H7 (cell line): ENCODE measurements at regions not wholly inside any gene's neighbourhood (a gene's known extent, or its start where the extent isn't known, plus 50 kb on each side); places are given as distances from the start of the nearest gene placed in this dataset.

Experiments used
- DNase-seq: peaks from one replicate; pipeline ENCODE4 v3.0.0; 2012
- H3K27me3 ChIP-seq: 2 replicates; pipeline ENCODE4 v1.6.0; 2011; ENCODE audit warnings: mild to moderate bottlenecking, low read length; ENCODE audit not compliant: control insufficient read depth, insufficient read depth
- H3K36me3 ChIP-seq: replicated peaks from 2 replicates; pipeline ENCODE4 v1.5.1; 2011; ENCODE audit warnings: low read length; ENCODE audit not compliant: control insufficient read depth, insufficient read depth
- H3K4me3 ChIP-seq: 2 replicates; pipeline ENCODE4 v1.5.1; 2011; ENCODE audit warnings: low read depth, mild to moderate bottlenecking, control low read depth, low read length, moderate library complexity; ENCODE audit not compliant: insufficient read depth

- no peaks in the 10 kb centered on the region for H3K27me3 ChIP-seq
- H3K4me3 ChIP-seq, result no peak overlapping the region
- DNase-seq, result no peak
- H3K36me3 ChIP-seq, result no peaks in the 10 kb centered on the region
These were observed 329.5 kb upstream of the KHDRBS2 start for GRCh38 chr6:62615366-62616015.

GRCh38 chr6:62614442-62614841 is 328.4 kb upstream of the KHDRBS2 start:
- no peaks in the 10 kb centered on the region for H3K27me3 ChIP-seq
- DNase-seq, result no peak
- H3K36me3 ChIP-seq, result no peaks in the 10 kb centered on the region
- H3K4me3 ChIP-seq, result no peak overlapping the region

- no peaks in the 10 kb centered on the region for H3K27me3 ChIP-seq
- H3K4me3 ChIP-seq, result no peak overlapping the region
- no peak for DNase-seq
- H3K36me3 ChIP-seq, result no peaks in the 10 kb centered on the region
These were observed 327.9 kb upstream of the KHDRBS2 start for GRCh38 chr6:62613928-62614327.

- Histone ChIP-seq H3K36me3 (no peaks in the 10 kb centered on the region), H3K27me3 (no peaks in the 10 kb centered on the region), H3K4me3 (no peak overlapping the region)
- no peak for DNase-seq
These were observed 326.4 kb upstream of the KHDRBS2 start for GRCh38 chr6:62612471-62612870.

GRCh38 chr6:62570372-62570771 is 284.3 kb upstream of the KHDRBS2 start:
- Histone ChIP-seq H3K4me3 (no peak overlapping the region), H3K36me3 (no peaks in the 10 kb centered on the region), H3K27me3 (no peaks in the 10 kb centered on the region)
- no peak for DNase-seq

- DNase-seq, result no peak
- Histone ChIP-seq H3K36me3 (no peaks in the 10 kb centered on the region), H3K27me3 (no peaks in the 10 kb centered on the region), H3K4me3 (no peak overlapping the region)
These were observed 255.5 kb upstream of the KHDRBS2 start for GRCh38 chr6:62541502-62541901.

GRCh38 chr6:62530985-62531384 is 245.0 kb upstream of the KHDRBS2 start:
- H3K27me3 ChIP-seq, result no peaks in the 10 kb centered on the region
- no peak for DNase-seq
- no peaks in the 10 kb centered on the region for H3K36me3 ChIP-seq
- no peak overlapping the region for H3K4me3 ChIP-seq

GRCh38 chr6:62528894-62529526 is 243.0 kb upstream of the KHDRBS2 start:
- DNase-seq, result no peak

GRCh38 chr6:62523630-62524029 is 237.6 kb upstream of the KHDRBS2 start:
- DNase-seq, result no peak
- no peak overlapping the region for H3K4me3 ChIP-seq
- no peaks in the 10 kb centered on the region for H3K27me3 ChIP-seq
- no peaks in the 10 kb centered on the region for H3K36me3 ChIP-seq

More at GRCh38 chr6:62528894-62529526, 243.0 kb upstream of the KHDRBS2 start:
- no peaks in the 10 kb centered on the region for H3K27me3 ChIP-seq
- H3K4me3 ChIP-seq, result no peak overlapping the region
- no peaks in the 10 kb centered on the region for H3K36me3 ChIP-seq

GRCh38 chr6:62519574-62519973 is 233.5 kb upstream of the KHDRBS2 start:
- no peaks in the 10 kb centered on the region for H3K27me3 ChIP-seq
- H3K36me3 ChIP-seq, result no peaks in the 10 kb centered on the region
- no peak for DNase-seq
- no peak overlapping the region for H3K4me3 ChIP-seq

GRCh38 chr6:62516291-62517141 is 230.5 kb upstream of the KHDRBS2 start:
- H3K36me3 ChIP-seq, result no peaks in the 10 kb centered on the region
- H3K27me3 ChIP-seq, result no peaks in the 10 kb centered on the region
- DNase-seq, result peak; percentile 8
- H3K4me3 ChIP-seq, result no peak overlapping the region

GRCh38 chr6:62492192-62492822 is 206.3 kb upstream of the KHDRBS2 start:
- H3K36me3 ChIP-seq, result no peaks in the 10 kb centered on the region
- no peak for DNase-seq
- H3K4me3 ChIP-seq, result no peak overlapping the region
- no peaks in the 10 kb centered on the region for H3K27me3 ChIP-seq

GRCh38 chr6:62480544-62480943 is 194.5 kb upstream of the KHDRBS2 start:
- Histone ChIP-seq H3K27me3 (no peaks in the 10 kb centered on the region), H3K4me3 (no peak overlapping the region), H3K36me3 (no peaks in the 10 kb centered on the region)
- DNase-seq, result no peak

GRCh38 chr6:62479697-62480220 is 193.7 kb upstream of the KHDRBS2 start:
- Histone ChIP-seq H3K27me3 (no peaks in the 10 kb centered on the region), H3K4me3 (no peak overlapping the region), H3K36me3 (no peaks in the 10 kb centered on the region)
- no peak for DNase-seq
